ENCODE measurements at regions not wholly inside any gene's neighbourhood (a gene's known extent, or its start where the extent isn't known, plus 50 kb on each side); places are given as distances from the start of the nearest gene placed in this dataset.

DNA sequence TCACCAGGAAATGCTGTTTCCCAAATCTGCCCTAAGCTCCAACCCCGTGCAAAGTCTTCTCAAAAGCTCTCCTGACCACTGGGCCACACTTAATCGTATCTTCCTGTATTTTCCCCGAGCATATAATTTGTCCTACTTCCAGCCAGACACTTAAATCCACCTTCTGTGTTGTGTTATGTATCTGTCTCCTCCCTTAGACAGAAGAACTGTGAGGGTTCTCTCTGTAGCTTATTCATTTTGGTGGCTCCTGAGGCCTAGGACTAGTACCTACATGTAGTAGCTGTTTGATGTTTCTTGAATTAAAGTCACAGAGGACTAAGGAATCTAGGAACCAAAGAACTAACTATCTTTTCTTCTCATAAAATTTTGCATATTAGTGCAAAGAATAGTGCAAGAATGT lies 292.6 kb downstream of the ALDH8A1 start:
- TF ChIP-seq POLR2A (IDR thresholded peaks at IDR 0.05), result no peak
- TF ChIP-seq, protein P1, sequence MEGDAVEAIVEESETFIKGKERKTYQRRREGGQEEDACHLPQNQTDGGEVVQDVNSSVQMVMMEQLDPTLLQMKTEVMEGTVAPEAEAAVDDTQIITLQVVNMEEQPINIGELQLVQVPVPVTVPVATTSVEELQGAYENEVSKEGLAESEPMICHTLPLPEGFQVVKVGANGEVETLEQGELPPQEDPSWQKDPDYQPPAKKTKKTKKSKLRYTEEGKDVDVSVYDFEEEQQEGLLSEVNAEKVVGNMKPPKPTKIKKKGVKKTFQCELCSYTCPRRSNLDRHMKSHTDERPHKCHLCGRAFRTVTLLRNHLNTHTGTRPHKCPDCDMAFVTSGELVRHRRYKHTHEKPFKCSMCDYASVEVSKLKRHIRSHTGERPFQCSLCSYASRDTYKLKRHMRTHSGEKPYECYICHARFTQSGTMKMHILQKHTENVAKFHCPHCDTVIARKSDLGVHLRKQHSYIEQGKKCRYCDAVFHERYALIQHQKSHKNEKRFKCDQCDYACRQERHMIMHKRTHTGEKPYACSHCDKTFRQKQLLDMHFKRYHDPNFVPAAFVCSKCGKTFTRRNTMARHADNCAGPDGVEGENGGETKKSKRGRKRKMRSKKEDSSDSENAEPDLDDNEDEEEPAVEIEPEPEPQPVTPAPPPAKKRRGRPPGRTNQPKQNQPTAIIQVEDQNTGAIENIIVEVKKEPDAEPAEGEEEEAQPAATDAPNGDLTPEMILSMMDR (IDR thresholded peaks at IDR 0.05), result no peak

Measured in adrenal gland (tissue), 5 donors.